ENCODE measurements at regions not wholly inside any gene's neighbourhood (a gene's known extent, or its start where the extent isn't known, plus 50 kb on each side); places are given as distances from the start of the nearest gene placed in this dataset.

GRCh38 chr11:119934267-119934666, 203.6 kb downstream of the TRIM29 start:
- Histone ChIP-seq H3K4me1 (replicated peaks; ENCODE audit: insufficient read depth) (no peaks in the 10 kb centered on the region), H3K79me2 (ENCODE audit: low read depth) (no peaks in the 10 kb centered on the region), H3K27me3 (ENCODE audit: insufficient read depth, low read depth) (peaks cover 97% of the 10 kb centered on the region), H3K9me2 (ENCODE audit: insufficient read depth) (no peaks in the 10 kb centered on the region), H3K36me3 (ENCODE audit: low read depth) (no peaks in the 10 kb centered on the region), H2AFZ (no peak overlapping the region), H3K27ac (no peak overlapping the region), H3K4me2 (no peak overlapping the region), H3K4me3 (no peak overlapping the region), H3K9me3 (ENCODE audit: insufficient read depth, low read depth) (no peaks in the 10 kb centered on the region), H3F3A (ENCODE audit: insufficient read depth, low read depth) (no peaks in the 10 kb centered on the region), H4K20me1 (ENCODE audit: insufficient read depth) (no peaks in the 10 kb centered on the region)
- no peak for DNase-seq
- no TSS peak for BruUV-seq (replicated peaks)
- ChIA-PET CTCF (no interaction called here), POLR2A (ENCODE audit: unreplicated experiment) (no interaction called here)
- intact Hi-C loops (cut with micrococcal nuclease; ENCODE audit: unreplicated experiment): no loop called here
- TF ChIP-seq EZH2 (IDR thresholded peaks at IDR 0.05; ENCODE audit: low read depth) (no peak), CTCF (conservative IDR thresholded peaks at IDR 0.05) (no peak)

- TF ChIP-seq EZH2 (IDR thresholded peaks at IDR 0.05; ENCODE audit: low read depth) (no peak), CTCF (conservative IDR thresholded peaks at IDR 0.05) (no peak)
- no peak overlapping the region for H3K27ac ChIP-seq
- H4K20me1 ChIP-seq (ENCODE audit: insufficient read depth): no peaks in the 10 kb centered on the region
- H2AFZ ChIP-seq: no peak overlapping the region
- no peak overlapping the region for H3K4me3 ChIP-seq
- no TSS peak for BruUV-seq (replicated peaks)
- H3K36me3 ChIP-seq (ENCODE audit: low read depth): no peaks in the 10 kb centered on the region
- DNase-seq: no peak
- H3K27me3 ChIP-seq (ENCODE audit: insufficient read depth, low read depth): peaks cover 97% of the 10 kb centered on the region
- H3K9me3 ChIP-seq (ENCODE audit: insufficient read depth, low read depth): no peaks in the 10 kb centered on the region
- H3K4me2 ChIP-seq: no peak overlapping the region
- no peaks in the 10 kb centered on the region for H3F3A ChIP-seq (ENCODE audit: insufficient read depth, low read depth)
- ChIA-PET POLR2A (ENCODE audit: unreplicated experiment) (no interaction called here), CTCF (no interaction called here)
- intact Hi-C loops (cut with micrococcal nuclease; ENCODE audit: unreplicated experiment): no loop called here
- no peaks in the 10 kb centered on the region for H3K9me2 ChIP-seq (ENCODE audit: insufficient read depth)
- H3K4me1 ChIP-seq (replicated peaks; ENCODE audit: insufficient read depth): no peaks in the 10 kb centered on the region
- H3K79me2 ChIP-seq (ENCODE audit: low read depth): no peaks in the 10 kb centered on the region
Observed at GRCh38 chr11:119933584-119933983, 204.3 kb downstream of the TRIM29 start.

GRCh38 chr11:119932828-119933562, 204.0 kb upstream of the NECTIN1 start:
- H3K36me3 ChIP-seq (ENCODE audit: low read depth): no peaks in the 10 kb centered on the region
- no TSS peak for BruUV-seq (replicated peaks)
- H3K4me2 ChIP-seq: no peak overlapping the region
- H3K27ac ChIP-seq: no peak overlapping the region
- H3K79me2 ChIP-seq (ENCODE audit: low read depth): no peaks in the 10 kb centered on the region
- H3K9me3 ChIP-seq (ENCODE audit: insufficient read depth, low read depth): no peaks in the 10 kb centered on the region
- no peaks in the 10 kb centered on the region for H4K20me1 ChIP-seq (ENCODE audit: insufficient read depth)
- ChIA-PET POLR2A (ENCODE audit: unreplicated experiment) (no interaction called here), CTCF (no interaction called here)
- no peak for DNase-seq
- peaks cover 100% of the 10 kb centered on the region for H3K27me3 ChIP-seq (ENCODE audit: insufficient read depth, low read depth)
- no peaks in the 10 kb centered on the region for H3K4me1 ChIP-seq (replicated peaks; ENCODE audit: insufficient read depth)
- TF ChIP-seq CTCF (conservative IDR thresholded peaks at IDR 0.05) (no peak), EZH2 (IDR thresholded peaks at IDR 0.05; ENCODE audit: low read depth) (no peak)
- intact Hi-C loops (cut with micrococcal nuclease; ENCODE audit: unreplicated experiment): no loop called here
- H3K9me2 ChIP-seq (ENCODE audit: insufficient read depth): no peaks in the 10 kb centered on the region
- H3F3A ChIP-seq (ENCODE audit: insufficient read depth, low read depth): no peaks in the 10 kb centered on the region
- H2AFZ ChIP-seq: no peak overlapping the region
- no peak overlapping the region for H3K4me3 ChIP-seq
